ENCODE measurements at regions not wholly inside any gene's neighbourhood (a gene's known extent, or its start where the extent isn't known, plus 50 kb on each side); places are given as distances from the start of the nearest gene placed in this dataset.
"Not testable (repeated sequence)": the region's sequence is repeated elsewhere in the genome, so short reads cannot be mapped to it uniquely, and the experiment has no call there.

- DNase-seq (ENCODE audit: low read depth in 1 of 2, low spot score in 1 of 2), result no peak
Observed at GRCh38 chr12:67455236-67455635, 186.1 kb downstream of the CAND1 start.

GRCh38 chr12:67456431-67456901 is 187.3 kb downstream of the CAND1 start:
- DNase-seq (ENCODE audit: low read depth in 1 of 2, low spot score in 1 of 2), result no peak

- DNase-seq (ENCODE audit: low read depth in 1 of 2, low spot score in 1 of 2), result no peak
Observed at GRCh38 chr12:67457136-67457535, 188.0 kb downstream of the CAND1 start.

- no peak for DNase-seq (ENCODE audit: low read depth in 1 of 2, low spot score in 1 of 2)
Observed at GRCh38 chr12:67457778-67458665, 188.9 kb downstream of the CAND1 start.

GRCh38 chr12:67459173-67459572 is 189.4 kb upstream of the DYRK2 start:
- DNase-seq (ENCODE audit: low read depth in 1 of 2, low spot score in 1 of 2), result no peak

GRCh38 chr12:67459578-67459977 is 189.0 kb upstream of the DYRK2 start:
- DNase-seq (ENCODE audit: low read depth in 1 of 2, low spot score in 1 of 2), result no peak

- no peak for DNase-seq (ENCODE audit: low read depth in 1 of 2, low spot score in 1 of 2)
Observed at GRCh38 chr12:67460388-67460787, 188.2 kb upstream of the DYRK2 start.

- no peak for DNase-seq (ENCODE audit: low read depth in 1 of 2, low spot score in 1 of 2)
Observed at GRCh38 chr12:67468549-67469245, 179.8 kb upstream of the DYRK2 start.

- no peak for DNase-seq (ENCODE audit: low read depth in 1 of 2, low spot score in 1 of 2)
Observed at GRCh38 chr12:67469666-67470065, 178.9 kb upstream of the DYRK2 start.

GRCh38 chr12:67471810-67472209 is 176.7 kb upstream of the DYRK2 start:
- DNase-seq (ENCODE audit: low read depth in 1 of 2, low spot score in 1 of 2), result no peak

- DNase-seq (ENCODE audit: low read depth in 1 of 2, low spot score in 1 of 2), result no peak
Observed at GRCh38 chr12:67472539-67472938, 176.0 kb upstream of the DYRK2 start.

- DNase-seq (ENCODE audit: low read depth in 1 of 2, low spot score in 1 of 2), result no peak
Observed at GRCh38 chr12:67474934-67475620, 173.5 kb upstream of the DYRK2 start.

- DNase-seq (ENCODE audit: low read depth in 1 of 2, low spot score in 1 of 2), result no peak
Observed at GRCh38 chr12:67475725-67476124, 172.8 kb upstream of the DYRK2 start.

- no peak for DNase-seq (ENCODE audit: low read depth in 1 of 2, low spot score in 1 of 2)
Observed at GRCh38 chr12:67477681-67478265, 170.8 kb upstream of the DYRK2 start.

GRCh38 chr12:67482751-67483661 is 165.5 kb upstream of the DYRK2 start:
- DNase-seq (ENCODE audit: low read depth in 1 of 2, low spot score in 1 of 2), result peak; percentile 8 to 53

GRCh38 chr12:67483871-67484554 is 164.5 kb upstream of the DYRK2 start:
- DNase-seq (ENCODE audit: low read depth in 1 of 2, low spot score in 1 of 2), result no peak

GRCh38 chr12:67484791-67485480 is 163.6 kb upstream of the DYRK2 start:
- no peak for DNase-seq (ENCODE audit: low read depth in 1 of 2, low spot score in 1 of 2)

- DNase-seq (ENCODE audit: low read depth in 1 of 2, low spot score in 1 of 2), result no peak
Observed at GRCh38 chr12:67486671-67487070, 161.9 kb upstream of the DYRK2 start.

- DNase-seq (ENCODE audit: low read depth in 1 of 2, low spot score in 1 of 2), result not testable (repeated sequence)
Observed at GRCh38 chr12:67488349-67488748, 160.2 kb upstream of the DYRK2 start.

All from stimulated activated CD4-positive, alpha-beta T cell treated with anti-CD3 and anti-CD28 coated beads, Interleukin-15, amount 100 ng/mL, for 1 hour (primary cell).